PFSK-1 (cell line): ENCODE measurements at regions not wholly inside any gene's neighbourhood (a gene's known extent, or its start where the extent isn't known, plus 50 kb on each side); places are given as distances from the start of the nearest gene placed in this dataset.

Source experiments
- FOXP2 ChIP-seq: optimal IDR thresholded peaks from 2 replicates; pipeline ENCODE3; 2011; ENCODE audit warnings: borderline replicate concordance, control low read depth, inconsistent platforms; ENCODE audit not compliant: insufficient read depth; ENCODE audit errors: extremely low read length, extremely low read depth
- POLR2AphosphoS5 ChIP-seq: IDR thresholded peaks from 2 replicates; pipeline ENCODE4 v1.6.1; 2012; ENCODE audit warnings: low read depth, mild to moderate bottlenecking, control low read depth, low read length, moderate library complexity
- SIN3A ChIP-seq: IDR thresholded peaks from 2 replicates; pipeline ENCODE4 v1.6.1; 2012; ENCODE audit warnings: mild to moderate bottlenecking, low read length, moderate library complexity, borderline replicate concordance; ENCODE audit not compliant: insufficient read depth
- TAF1 ChIP-seq: IDR thresholded peaks from 2 replicates; pipeline ENCODE4 v1.6.1; 2012; ENCODE audit warnings: low read length, control low read depth, borderline replicate concordance; ENCODE audit not compliant: insufficient read depth
- TF ChIP-seq, protein P1 (sequence below), 2 experiments: IDR thresholded peaks; 2 replicates each; pipeline versions ENCODE4 v1.6.1 to v1.8.0; 2011 to 2012; ENCODE audit warnings: low read depth in 2 of 2, low read length in 2 of 2, control low read depth in 1 of 2, inconsistent platforms in 1 of 2, mild to moderate bottlenecking in 1 of 2, moderate library complexity in 1 of 2; ENCODE audit not compliant: insufficient read depth in 1 of 2

DNA sequence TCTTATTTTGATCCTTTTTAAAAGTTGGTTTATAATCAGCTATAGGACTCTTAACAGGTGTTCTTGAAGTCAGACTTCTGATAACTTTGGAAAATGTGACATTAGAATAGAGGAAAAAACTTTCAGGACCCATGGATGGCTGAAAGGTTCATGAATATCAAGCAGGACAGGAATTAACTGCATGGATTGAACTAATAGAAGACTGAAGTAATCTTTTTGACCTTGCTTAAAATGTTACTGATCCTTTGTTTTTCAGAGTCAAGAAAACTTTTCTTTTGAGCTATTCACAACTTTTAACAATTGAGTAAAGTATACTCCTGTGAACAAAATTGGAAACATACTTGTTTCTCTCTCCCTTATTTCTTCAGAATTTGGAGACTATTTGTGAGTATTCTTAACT is 79.2 kb downstream of the PLK2 start:
- TF ChIP-seq SIN3A (no peak), TAF1 (no peak), FOXP2 (no peak)
- TF ChIP-seq, protein P1, sequence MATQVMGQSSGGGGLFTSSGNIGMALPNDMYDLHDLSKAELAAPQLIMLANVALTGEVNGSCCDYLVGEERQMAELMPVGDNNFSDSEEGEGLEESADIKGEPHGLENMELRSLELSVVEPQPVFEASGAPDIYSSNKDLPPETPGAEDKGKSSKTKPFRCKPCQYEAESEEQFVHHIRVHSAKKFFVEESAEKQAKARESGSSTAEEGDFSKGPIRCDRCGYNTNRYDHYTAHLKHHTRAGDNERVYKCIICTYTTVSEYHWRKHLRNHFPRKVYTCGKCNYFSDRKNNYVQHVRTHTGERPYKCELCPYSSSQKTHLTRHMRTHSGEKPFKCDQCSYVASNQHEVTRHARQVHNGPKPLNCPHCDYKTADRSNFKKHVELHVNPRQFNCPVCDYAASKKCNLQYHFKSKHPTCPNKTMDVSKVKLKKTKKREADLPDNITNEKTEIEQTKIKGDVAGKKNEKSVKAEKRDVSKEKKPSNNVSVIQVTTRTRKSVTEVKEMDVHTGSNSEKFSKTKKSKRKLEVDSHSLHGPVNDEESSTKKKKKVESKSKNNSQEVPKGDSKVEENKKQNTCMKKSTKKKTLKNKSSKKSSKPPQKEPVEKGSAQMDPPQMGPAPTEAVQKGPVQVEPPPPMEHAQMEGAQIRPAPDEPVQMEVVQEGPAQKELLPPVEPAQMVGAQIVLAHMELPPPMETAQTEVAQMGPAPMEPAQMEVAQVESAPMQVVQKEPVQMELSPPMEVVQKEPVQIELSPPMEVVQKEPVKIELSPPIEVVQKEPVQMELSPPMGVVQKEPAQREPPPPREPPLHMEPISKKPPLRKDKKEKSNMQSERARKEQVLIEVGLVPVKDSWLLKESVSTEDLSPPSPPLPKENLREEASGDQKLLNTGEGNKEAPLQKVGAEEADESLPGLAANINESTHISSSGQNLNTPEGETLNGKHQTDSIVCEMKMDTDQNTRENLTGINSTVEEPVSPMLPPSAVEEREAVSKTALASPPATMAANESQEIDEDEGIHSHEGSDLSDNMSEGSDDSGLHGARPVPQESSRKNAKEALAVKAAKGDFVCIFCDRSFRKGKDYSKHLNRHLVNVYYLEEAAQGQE (IDR thresholded peaks at IDR 0.05; ENCODE audit: insufficient read depth in 1 of 2, low read depth in 2 of 2, low read length in 2 of 2): no peak

DNA sequence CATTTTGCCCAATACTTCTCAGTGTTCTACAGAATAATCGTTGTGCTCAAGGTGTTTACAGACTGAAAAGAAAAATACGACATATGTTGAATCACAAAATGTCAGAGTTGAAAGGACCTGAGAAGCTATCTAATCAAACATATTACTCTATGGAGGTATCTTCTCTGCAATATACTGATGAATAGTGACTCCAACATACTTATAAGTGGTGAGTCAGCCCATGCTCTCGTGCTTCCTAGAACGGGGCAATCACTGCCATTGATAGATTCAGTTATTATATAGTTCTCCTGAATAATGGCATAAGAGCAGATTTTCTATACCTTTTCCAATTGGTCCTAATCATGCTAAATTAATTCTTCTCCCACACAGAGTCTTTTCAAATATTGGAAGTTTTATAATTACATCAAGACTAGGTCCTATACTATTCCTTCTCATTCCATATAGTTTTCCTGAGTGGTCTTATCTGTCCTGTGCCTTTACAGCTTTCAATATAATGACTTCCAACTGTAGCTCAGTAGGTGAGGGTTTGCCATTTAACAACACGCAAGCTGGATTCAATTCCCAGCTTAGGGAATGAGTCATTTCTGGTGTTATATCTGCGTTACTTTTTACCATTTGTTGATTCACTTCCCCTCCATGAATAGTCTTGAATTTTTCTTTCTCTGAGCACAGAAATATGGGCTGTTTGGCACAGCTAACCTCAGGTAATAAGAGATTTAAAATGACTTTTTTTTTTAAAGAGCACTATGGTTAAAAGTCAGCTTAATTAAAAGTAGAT is 81.1 kb downstream of the PLK2 start:
- TF ChIP-seq SIN3A: no peak
- TF ChIP-seq, protein P1 (IDR thresholded peaks at IDR 0.05; ENCODE audit: insufficient read depth in 1 of 2, low read depth in 2 of 2, low read length in 2 of 2): no peak
- no peak for TF ChIP-seq FOXP2
- no peak for TF ChIP-seq POLR2AphosphoS5
- no peak for TF ChIP-seq TAF1

DNA sequence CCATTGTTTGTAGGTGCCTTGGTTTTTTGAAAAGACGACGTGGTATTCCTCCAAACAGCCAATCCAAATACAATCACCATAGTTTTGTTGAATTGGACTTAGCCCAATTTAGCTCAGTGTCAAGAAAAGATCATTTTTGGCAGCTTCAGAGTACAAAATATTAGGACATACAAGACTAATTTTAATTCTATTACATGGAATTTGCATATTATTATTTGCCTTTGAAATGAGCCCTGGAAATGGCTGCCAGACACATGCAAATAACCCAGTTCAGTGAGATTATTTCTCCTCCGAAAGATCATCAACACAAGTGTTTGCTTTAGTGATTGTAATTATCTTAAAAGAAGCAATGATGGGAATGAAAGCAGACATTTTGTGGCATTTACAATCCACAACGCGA is 89.3 kb downstream of the PLK2 start:
- TF ChIP-seq SIN3A: no peak
- TF ChIP-seq TAF1: no peak
- TF ChIP-seq, protein P1 (IDR thresholded peaks at IDR 0.05; ENCODE audit: insufficient read depth in 1 of 2, low read depth in 2 of 2, low read length in 2 of 2): no peak
- no peak for TF ChIP-seq POLR2AphosphoS5
- TF ChIP-seq FOXP2: no peak

- TF ChIP-seq TAF1 (no peak), FOXP2 (no peak), POLR2AphosphoS5 (no peak), SIN3A (no peak)
- TF ChIP-seq, protein P1 (IDR thresholded peaks at IDR 0.05; ENCODE audit: insufficient read depth in 1 of 2, low read depth in 2 of 2, low read length in 2 of 2): no peak
These were observed 90.2 kb downstream of the PLK2 start for GRCh38 chr5:58369513-58370190.
